ENCODE measurements at regions not wholly inside any gene's neighbourhood (a gene's known extent, or its start where the extent isn't known, plus 50 kb on each side); places are given as distances from the start of the nearest gene placed in this dataset.
"Not testable (repeated sequence)": the region's sequence is repeated elsewhere in the genome, so short reads cannot be mapped to it uniquely, and the experiment has no call there.

DNA sequence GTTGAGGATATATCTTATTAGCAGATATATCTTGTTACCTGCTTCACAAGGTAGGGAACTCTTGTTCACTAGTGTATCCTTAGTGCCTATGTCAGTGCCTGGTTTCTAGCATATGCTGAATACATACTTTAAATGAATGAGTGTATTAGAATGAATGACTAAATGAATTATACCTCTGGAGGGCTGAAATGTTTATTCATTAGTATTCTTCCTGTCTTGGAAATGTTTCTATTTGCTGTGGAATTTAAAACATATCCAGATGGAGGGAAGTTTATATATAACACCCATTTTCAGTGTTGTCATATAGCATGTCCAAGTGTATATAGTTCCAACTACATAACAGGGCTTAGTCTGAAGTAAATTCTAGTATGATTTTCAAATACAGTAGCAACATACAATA lies 581.5 kb downstream of the TBL1XR1 start:
- no peak for DNase-seq

DNA sequence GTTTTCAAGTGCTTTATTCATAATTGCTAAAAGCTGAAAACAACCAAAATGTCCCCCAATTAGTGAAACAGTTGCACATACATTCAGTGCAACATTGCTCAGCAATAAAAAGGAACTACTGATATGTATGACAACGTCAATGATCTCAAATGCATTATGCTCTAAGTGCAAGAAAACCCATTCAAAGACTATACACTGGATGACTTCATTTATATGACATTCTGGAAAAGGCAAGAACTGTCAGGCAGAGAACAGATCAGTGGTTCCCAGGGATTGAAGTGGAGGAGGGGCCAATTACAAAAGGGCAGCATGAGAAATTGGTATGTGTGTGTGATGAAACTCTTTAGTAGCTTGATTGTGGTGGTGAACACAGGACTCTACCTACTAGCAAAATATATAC lies 585.6 kb downstream of the TBL1XR1 start:
- DNase-seq, result no peak

DNA sequence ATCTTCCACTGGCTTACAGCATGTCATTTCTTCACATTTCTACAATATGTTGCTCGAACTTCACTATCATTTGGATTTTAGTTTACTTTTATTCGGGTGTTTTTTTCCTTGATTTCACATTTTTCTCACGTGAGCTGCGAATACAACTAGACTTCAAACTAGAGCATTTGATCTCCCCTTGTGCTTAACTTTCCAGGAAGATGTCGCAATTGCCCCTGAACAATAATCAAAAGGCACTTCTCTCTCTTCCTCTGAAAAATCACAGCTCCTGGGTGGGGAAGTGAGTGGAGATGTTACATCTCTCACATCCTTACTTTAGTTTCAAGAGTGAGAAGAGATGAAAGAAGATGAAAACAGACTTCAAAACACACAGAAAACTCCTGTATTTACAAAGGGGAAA lies 587.9 kb downstream of the TBL1XR1 start:
- DNase-seq, result no peak

DNA sequence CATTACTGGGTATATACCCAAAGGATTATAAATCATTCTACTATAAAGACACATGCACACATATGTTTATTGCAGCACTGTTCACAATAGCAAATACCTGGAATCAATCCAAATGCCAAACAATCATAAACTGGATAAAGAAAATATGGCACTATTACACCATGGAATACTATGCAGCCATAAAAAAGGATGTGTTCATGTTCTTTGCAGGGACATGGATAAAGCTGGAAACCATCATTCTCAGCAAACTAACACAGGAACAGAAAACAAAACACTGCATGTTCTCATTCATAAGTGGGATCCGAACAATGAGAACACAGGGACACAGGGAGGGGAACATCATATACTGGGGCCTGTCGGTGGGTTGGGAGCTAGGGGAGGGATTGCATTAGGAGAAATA lies 591.7 kb downstream of the TBL1XR1 start:
- DNase-seq, result not testable (repeated sequence)

DNA sequence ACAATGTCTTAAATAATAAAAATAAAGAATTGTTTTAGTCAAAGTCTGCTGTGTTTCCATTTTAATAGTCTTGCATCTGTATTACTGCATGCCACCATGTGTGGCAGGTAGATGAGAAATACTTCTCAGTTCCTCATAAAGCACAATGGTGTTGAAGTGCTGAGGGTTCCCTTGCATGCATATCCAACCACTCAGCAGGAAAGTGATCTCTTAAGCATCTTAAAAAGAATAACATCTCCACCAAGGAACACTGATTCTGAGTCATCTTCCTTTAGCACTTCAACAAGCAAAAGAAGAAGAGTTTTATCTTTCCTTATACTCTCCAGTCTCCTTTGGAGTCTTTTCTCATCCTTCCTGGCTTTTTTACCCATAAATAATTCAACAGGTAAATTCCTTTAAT lies 602.0 kb downstream of the TBL1XR1 start:
- DNase-seq, result no peak

DNA sequence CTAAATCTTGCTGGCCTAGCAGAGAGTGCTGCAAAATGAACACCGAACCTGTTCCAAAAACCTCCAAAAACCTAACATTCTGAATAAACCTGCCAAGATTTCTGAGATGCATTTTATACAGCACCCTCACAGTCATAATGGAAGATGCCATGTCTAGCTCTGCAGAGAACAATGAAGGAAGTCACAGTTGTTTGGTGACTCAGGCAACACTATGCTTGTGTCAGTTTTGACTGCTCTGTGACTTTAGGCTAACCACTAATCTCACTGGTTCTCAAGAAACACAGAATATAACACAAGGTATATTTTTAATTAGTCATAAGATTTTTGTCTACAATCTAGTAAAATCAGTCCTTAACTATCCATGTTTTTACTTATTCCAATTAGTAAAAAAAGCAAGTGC lies 606.6 kb downstream of the TBL1XR1 start:
- DNase-seq, result no peak

DNA sequence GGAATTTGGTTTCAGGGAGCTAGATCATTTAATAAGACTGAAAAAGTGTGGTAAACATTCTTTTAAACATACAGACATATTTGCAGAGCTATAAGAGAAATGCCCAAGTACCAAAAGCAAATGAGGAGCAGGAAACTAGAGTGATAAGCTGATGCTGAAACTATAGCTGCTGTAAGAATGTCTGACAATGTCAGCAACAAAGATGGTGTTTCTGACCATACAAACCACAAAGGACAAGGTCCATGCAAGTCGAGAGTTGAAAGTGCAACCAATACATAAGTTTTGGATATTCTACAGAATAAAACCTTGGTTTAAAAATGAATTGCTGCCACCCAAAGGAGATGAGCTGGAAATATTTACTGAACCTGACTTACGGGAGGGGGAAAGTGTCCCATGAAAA lies 610.2 kb downstream of the TBL1XR1 start:
- DNase-seq, result no peak

DNA sequence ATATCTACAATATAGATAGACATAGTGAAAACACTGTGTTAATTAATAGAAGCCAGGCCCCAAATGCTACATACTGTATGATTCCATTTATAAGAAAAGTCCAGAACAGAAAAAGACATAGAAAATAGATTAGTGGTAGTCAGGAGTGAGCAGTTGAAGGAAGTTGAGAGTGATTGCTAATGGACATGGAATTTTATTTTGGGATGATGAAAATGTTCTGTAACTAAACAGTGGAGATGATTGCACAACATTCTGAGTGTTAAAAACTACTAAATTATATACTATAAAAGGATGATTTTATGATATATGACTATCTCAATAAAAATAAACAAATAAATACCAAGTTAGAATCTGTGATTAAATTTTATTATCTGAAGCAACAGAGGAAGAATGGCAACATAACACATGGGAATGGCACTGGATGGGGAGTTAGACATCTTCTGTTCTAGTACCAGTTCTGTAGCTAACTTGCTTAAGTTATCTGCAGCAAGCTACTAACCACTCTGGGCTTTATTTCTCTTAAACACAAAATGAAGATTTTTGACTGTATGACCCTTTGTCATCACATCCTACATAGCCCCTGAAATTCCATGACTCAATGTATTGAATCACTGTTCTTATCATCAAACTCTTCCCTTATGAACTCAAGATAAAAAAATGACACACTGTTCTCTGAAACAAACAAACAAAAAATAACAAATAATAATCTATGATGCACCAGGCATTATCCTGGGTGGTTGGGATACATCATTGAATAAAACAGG lies 612.7 kb downstream of the TBL1XR1 start:
- DNase-seq, result no peak

DNA sequence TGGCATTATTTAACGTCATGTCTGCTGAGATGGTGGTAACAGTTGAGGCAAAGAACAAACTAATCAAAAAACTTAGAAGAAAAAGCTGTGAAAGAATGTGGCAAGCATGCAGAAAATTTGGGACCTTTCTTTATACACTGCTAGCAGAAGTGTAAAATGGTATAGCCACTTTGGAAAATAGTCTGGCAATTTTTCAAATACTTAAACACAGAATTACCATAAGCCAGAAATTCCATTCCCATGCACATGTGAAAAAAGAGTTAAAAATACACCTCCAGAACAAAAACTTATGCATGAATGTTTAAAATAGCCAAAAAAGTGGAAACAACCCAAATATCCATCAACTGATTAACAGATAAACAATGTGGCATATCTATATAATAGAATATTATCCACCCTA lies 613.3 kb downstream of the TBL1XR1 start:
- no peak for DNase-seq

DNA sequence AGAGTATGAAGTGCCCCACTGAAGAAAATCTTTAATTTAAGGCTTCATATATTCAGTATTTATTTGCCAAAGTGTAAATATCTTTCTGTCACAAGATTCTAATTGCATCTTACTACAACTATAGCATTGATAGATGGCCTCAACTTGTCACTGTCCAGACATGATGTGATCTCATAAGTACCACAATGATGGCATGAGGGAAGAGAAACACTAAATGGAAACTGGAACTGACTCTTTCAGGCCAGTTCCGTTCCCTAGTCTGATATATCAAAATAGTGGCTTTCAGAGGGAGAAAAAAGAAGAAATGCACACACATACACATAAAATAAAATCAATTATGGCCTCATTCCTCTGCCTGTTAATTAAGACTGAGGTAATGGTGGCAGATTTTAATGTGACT lies 615.7 kb downstream of the TBL1XR1 start:
- no peak for DNase-seq

DNA sequence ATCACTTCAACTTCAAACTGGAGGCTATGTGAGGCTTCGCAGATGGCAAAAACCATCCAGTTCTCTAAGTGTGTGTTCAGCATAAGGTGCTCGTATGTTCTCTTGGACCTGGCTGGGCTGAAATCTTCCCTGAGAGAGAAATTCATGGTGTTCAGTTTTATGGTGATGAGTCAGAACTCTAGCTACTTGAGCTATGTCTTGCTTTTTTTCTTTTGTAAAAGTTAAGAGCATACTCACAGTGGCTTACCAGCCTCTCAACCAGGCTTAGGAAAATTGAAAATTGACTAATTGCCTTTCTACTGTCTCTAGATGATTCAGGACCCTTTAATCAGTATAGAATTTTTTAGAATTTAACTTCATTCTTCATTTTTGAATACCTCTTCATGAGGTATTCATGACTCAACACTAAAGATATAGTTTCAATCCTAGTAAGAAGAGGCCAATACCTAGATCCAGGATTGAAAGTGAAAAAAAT lies 617.5 kb downstream of the TBL1XR1 start:
- DNase-seq, result no peak

DNA sequence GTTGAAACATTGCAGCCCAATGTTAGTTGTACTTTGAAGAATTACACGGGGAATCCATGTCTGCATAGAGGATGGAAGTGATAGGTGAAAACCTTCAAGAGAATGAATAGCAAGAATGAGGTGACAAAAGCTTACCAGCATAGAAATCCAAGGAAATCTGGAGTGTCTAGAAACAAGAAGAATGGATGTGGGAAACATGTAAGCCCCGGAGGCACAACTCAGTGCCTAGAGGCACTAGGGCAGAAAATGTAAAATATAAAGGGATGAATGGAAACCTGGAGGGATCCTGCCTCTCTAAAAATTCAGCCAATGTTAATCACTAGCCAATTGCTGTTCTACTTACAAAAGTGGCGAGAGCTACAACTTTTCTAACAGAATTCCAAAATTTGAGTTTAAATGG lies 619.0 kb downstream of the TBL1XR1 start:
- DNase-seq, result no peak

DNA sequence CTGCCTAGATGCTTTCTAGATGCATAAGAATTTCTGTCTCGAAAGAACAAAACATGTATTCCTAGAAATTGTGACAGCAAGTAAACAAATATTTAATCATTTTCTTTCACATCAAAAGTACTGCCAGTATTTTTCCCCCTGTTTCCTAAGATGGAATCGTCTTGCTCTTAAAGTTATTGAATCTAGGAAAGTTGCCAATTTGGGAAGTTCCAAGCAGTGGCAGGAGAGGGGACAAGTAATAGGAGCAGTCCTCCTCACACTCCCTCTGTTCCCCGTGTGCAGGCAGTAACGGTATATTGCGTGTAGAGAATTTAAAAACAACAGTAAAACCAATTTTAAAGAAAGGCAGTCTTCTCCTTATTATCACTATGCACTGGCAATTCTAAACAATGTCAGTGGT lies 619.8 kb downstream of the TBL1XR1 start:
- DNase-seq, result no peak

DNA sequence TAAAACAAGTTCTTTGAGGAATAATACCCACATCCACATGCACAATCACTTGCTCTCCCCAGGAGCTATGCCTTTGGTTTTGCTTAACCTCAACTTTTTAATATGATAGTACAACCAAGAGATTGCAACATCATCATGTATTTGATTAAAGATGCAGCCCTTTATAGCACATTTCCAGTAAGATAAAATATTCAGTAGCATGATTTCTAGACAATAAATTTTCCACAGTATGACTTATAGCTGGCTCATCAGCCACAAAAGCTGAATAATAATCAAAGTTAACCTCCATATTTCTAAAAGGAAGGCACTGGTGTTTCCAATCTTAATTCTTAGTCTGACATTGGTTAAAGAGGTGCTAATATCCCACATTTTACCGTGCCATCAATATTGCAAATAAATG lies 622.5 kb downstream of the TBL1XR1 start:
- no peak for DNase-seq

DNA sequence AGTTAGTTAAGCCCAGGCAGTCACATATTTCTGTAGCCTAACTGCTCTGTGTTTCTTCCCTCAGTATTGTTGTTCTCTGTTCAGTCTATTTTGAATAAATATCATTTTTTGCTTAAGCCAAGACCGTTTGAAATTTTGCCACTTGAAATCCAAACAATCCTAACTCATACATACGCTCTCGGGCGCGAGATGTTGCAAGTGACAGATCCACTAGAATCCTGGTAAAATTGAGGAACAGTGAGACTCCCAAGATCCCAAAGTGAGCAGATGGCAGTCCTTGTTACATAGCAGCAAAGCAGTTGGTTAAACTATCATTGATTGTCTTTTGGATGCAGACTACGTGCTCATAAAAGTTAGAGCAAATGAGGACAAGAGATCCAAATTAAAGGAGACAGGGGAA lies 625.4 kb downstream of the TBL1XR1 start:
- no peak for DNase-seq

DNA sequence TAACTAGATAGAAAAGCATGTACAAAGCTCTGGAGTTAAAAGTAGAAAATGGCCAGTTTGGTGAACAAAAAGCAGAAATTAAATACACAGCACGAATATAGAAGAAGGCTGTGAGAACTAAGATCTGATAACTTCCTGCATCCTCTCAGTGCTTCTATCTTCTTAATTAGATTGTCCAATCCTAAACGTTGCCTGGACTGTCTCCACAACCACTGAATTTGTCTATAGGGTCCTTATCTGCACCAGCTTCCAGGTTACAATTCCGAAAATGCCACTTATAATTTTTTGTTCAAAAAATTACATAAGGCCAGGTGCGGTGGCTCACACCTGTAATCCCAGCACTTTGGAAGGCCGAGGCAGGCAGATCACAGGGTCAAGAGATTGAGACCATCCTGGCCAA lies 626.3 kb downstream of the TBL1XR1 start:
- no peak for DNase-seq

DNA sequence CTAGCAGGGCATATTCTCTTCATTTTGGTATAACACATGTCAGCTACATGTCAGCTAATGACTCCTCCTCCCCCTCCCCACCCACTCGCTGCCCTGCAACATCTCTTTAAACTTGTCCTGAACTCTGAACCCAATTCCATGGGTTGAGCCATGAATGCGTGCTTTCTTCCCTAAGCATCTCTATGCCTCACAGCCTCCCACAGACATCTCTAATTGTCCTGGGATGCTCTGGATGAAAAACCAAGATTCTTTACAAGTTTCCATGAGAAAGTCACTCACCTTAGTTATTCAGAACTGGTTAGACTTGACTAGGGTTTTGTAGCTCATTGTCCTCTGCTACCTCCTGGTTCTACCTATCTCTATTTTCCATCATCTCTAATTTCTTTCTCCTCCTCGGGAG lies 629.1 kb downstream of the TBL1XR1 start:
- no peak for DNase-seq

DNA sequence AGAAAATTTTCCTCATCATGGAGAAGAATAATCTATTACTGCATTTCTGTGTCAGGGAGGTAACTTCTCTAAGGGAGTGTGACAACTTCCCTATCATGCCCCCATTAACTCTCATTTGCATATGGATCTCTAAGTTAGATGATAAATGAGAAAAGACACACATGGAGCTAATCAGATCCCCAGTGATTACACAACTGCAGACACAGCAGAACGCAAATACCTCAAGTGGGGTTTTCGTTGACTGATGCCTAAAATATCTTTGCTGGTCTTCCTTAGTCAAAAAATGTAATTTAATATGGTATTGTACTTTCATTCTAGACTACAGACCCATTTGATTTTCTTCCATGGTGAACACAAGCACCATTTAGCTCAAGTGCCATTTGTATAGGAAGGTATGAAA lies 630.5 kb downstream of the TBL1XR1 start:
- DNase-seq, result no peak

DNA sequence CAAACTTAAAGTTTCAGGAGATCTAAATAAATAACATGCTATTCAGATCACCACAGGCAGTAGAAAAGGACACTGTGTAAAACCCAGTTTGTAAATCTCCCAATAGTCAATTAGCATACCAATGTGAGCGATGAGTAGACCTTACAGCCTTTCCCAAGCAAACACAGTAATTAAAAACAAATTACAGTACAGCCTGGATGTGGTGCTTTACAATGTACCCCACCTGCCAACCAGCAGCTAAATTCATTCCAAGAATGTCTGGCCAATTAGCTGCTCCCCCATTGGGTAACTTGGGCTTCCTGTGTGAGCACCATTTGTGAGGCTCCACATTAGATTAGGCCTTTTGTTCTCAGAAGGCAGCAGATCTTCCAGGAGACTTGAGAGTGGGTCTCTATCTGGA lies 635.0 kb downstream of the TBL1XR1 start:
- DNase-seq, result no peak

DNA sequence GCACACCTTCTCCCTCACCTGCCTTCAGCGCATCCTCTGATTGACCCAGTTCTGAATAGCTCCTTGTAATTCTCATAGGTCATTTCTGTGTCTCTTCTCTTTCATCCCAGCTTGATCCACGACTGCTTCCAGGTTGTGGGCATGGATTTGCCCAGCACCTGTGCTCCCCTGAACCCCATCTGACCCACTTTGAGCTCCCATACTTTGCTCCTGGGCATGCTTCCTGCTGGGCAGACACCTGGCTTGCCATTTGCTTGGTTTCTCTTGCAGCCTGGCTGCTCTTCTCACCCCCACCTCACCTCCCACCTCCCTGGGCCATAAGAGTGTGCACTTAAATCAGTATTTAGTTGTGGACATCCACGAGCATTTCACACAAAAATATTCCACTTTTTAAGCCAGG lies 635.5 kb downstream of the TBL1XR1 start:
- no peak for DNase-seq

DNA sequence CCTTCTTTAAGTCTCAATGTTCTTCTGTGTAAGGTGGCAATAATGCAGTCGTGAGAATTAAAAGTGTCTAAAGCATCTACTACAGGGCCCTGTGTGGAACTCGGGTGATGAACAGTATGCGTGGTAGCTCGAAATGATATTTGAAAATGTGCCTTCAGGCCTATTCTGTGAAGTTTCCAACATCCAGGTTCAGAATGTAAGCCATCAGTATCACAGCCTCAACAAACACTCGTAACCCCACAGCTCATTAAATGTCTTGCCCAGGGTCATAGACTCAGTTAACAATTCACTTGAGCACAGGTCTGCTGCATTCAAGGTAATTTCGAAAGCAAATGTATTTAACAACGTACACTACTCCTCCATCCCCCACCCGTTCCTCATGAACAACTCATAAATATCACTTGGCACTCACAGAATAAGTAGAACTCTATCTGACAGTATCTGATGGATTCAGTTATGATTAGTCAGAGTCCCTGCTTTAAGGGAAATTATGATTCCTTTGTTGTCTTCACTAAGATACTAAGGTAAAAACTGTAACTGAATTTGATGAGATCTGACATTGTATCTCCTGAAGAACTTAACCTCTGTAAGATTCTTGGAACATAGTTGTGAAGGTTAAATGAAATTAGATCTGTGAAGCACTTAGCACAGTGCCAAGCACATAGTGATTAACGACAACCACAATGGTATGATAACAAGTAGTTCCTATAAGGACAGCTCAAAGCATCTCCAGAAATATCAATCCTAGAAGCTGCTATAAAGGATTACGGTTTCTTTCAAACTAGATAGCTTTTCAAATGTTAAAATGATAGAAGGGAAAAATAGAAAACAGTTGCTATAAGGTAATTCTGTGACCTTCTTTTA lies 642.3 kb downstream of the TBL1XR1 start:
- no peak for DNase-seq

DNA sequence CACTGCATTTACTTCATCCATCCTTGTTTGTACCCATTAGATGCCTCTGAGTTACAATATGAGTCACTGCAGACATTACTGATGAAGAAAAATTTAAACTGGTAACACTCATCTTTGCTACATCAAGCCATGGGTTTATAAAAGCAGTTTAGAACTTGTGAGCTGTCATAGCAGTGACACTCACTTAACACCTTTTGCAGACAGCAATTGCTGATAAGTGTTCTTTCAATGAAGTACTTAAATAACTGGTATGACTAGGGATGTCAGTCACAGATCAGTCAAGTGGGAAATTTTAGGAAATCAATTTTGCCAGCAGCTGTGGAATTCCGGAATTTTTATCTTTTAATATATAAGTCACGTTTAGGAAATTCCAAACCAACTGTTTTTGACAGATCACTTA lies 643.0 kb downstream of the TBL1XR1 start:
- DNase-seq, result no peak

DNA sequence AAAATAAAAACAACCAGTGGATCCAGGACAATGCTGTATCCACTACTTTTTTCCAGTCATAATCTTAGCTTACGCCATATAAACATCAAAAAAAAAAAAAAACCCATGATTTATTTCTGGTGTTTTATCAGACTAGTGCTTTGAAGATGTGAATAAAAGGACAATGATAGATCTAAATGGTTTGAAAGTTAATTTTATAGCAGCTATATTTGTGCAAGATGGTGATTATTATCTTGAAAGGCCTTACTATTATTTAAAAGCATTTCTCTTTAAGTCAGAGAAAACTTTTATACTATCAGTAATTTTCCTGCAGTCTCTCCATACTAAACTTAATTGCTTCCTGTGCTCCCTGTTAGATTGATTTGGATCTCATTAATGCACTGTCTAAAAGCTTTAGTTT lies 670.3 kb downstream of the TBL1XR1 start:
- DNase-seq, result no peak

DNA sequence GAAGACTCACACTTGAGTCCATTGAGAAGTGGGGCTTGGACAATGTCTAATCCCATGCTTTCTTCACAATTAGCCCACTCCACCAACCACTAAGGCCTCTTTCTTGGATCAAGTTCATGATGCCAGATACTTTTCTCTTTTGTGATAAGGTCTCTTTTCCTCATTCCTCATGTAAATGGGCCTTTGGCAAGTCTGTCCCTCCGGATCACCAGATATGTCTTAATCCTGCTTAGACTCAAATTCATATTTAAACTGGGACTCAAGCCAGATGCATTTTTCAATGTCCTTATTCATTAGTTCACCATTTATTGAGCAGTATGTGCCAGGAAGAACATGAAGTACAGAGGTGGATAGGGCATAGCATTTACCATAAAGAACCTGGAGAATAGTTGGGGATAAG lies 671.1 kb downstream of the TBL1XR1 start:
- DNase-seq, result no peak

All from activated CD4-positive, alpha-beta T cell treated with anti-CD3 and anti-CD28 coated beads for 4 hours (primary cell).